ENCODE measurements at regions not wholly inside any gene's neighbourhood (a gene's known extent, or its start where the extent isn't known, plus 50 kb on each side); places are given as distances from the start of the nearest gene placed in this dataset.

GRCh38 chr12:58452546-58452945 is 467.8 kb downstream of the LRIG3 start:
- TF ChIP-seq EZH2phosphoT487 (IDR thresholded peaks at IDR 0.05; ENCODE audit: borderline replicate concordance, low read length), result no peak
- TF ChIP-seq, protein P1, sequence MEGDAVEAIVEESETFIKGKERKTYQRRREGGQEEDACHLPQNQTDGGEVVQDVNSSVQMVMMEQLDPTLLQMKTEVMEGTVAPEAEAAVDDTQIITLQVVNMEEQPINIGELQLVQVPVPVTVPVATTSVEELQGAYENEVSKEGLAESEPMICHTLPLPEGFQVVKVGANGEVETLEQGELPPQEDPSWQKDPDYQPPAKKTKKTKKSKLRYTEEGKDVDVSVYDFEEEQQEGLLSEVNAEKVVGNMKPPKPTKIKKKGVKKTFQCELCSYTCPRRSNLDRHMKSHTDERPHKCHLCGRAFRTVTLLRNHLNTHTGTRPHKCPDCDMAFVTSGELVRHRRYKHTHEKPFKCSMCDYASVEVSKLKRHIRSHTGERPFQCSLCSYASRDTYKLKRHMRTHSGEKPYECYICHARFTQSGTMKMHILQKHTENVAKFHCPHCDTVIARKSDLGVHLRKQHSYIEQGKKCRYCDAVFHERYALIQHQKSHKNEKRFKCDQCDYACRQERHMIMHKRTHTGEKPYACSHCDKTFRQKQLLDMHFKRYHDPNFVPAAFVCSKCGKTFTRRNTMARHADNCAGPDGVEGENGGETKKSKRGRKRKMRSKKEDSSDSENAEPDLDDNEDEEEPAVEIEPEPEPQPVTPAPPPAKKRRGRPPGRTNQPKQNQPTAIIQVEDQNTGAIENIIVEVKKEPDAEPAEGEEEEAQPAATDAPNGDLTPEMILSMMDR (IDR thresholded peaks at IDR 0.05; ENCODE audit: low read depth, low read length, poor library complexity, severe bottlenecking), result no peak

Data from DOHH2 (cell line).